ENCODE measurements at regions not wholly inside any gene's neighbourhood (a gene's known extent, or its start where the extent isn't known, plus 50 kb on each side); places are given as distances from the start of the nearest gene placed in this dataset.

DNA sequence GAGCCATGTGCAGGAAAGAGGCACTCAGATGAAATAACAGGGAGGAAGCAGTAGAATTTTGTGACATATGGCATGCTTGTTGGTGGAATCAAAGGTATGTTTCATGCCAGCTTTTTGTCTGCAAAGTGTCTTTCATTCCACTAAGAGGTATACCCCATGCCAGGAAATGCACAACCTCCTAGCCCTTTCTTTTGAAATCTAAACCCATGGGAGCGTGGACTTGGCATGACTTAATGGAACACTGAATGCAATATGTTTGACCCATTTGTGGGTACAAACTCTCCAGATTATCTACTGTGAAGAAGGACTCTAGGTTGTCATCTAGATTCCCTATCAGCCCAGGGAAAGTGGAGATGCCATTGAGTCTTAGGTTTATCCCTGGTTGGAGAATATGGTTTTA is 338.3 kb upstream of the TEX13C start:
- Histone ChIP-seq H2AFZ (ENCODE audit: low read length) (no peak overlapping the region), H2BK120ac (ENCODE audit: low read depth, low read length) (no peak overlapping the region), H3K9me3 (replicated peaks in 1 of 2; ENCODE audit: control insufficient read depth in 2 of 2, insufficient read depth in 1 of 2, low read depth in 1 of 2, low read length in 2 of 2) (no peaks in the 10 kb centered on the region), H4K91ac (ENCODE audit: low read depth, low read length, poor library complexity) (no peak overlapping the region), H2AK5ac (ENCODE audit: low read depth, low read length) (no peak overlapping the region), H3K4me1 (ENCODE audit: control insufficient read depth in 2 of 2, insufficient read depth in 1 of 2, low read depth in 1 of 2, low read length in 2 of 2) (no peaks in the 10 kb centered on the region), H3K27ac (replicated peaks; ENCODE audit: low read length) (no peak overlapping the region), H2BK5ac (ENCODE audit: low read length) (no peak overlapping the region), H3K23ac (ENCODE audit: low read depth, low read length, poor library complexity) (no peak overlapping the region), H3K18ac (ENCODE audit: low read length) (no peak overlapping the region), H3K79me1 (ENCODE audit: low read depth, low read length) (no peaks in the 10 kb centered on the region), H3K14ac (ENCODE audit: low read length) (no peak overlapping the region), H3K36me3 (replicated peaks in 1 of 2; ENCODE audit: control insufficient read depth in 2 of 2, insufficient read depth in 2 of 2, low read length in 2 of 2) (no peaks in the 10 kb centered on the region), H3K27me3 (ENCODE audit: control insufficient read depth in 3 of 3, insufficient read depth in 3 of 3, low read depth in 1 of 3, low read length in 3 of 3) (no peaks in the 10 kb centered on the region), H3K4me3 (ENCODE audit: low read length in 2 of 2) (no peak overlapping the region), H3K9ac (ENCODE audit: low read depth, low read length, poor library complexity) (no peak overlapping the region), H4K8ac (ENCODE audit: low read depth, low read length) (no peak overlapping the region), H3K4me2 (ENCODE audit: insufficient read depth, low read length, poor library complexity, severe bottlenecking) (no peak overlapping the region), H3K4ac (ENCODE audit: low read length) (no peak overlapping the region), H2BK15ac (ENCODE audit: low read length) (no peak overlapping the region), H2BK12ac (ENCODE audit: low read length) (no peak overlapping the region)
- no CpG with 5 or more reads among the region's 1 CpG for WGBS, 2 donors (ENCODE audit: extremely low coverage in 2 of 2, insufficient read length in 2 of 2, insufficient replicate concordance in 1 of 2)
- no peak for DNase-seq (ENCODE audit: low spot score)

DNA sequence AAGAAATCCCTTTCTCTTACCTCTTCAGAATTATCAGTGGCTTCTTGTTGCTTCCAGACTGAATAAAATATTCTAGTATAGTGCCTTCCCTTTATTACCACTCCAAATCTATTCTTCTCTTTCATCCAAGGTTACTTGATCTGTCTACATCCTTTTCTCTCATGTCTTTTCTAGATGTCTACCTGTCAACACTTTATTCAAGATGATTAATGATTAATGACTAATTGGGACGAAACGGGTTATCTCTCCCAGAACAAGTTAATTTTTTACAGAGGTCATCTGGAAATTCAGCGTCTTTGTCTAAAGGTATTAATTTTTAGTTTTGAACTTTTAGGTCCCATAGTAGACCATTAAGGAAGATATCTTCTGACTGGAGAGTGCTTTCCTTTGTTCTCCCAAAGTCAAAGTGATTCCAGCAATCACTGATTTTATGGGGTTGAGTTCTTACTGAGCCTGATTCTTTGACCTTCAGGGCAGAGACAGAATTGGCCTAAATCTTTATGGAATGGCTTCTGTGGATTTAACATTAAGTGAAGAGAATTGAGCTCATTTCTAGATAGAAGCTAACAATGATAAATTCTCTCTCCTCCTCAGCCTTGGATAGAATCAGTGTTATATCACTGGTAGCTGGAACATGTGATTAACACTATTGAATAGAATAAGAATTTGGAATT is 335.4 kb upstream of the TEX13C start:
- Histone ChIP-seq H3K27me3 (ENCODE audit: control insufficient read depth in 3 of 3, insufficient read depth in 3 of 3, low read depth in 1 of 3, low read length in 3 of 3) (no peaks in the 10 kb centered on the region), H4K8ac (ENCODE audit: low read depth, low read length) (no peak overlapping the region), H3K79me1 (ENCODE audit: low read depth, low read length) (no peaks in the 10 kb centered on the region), H3K4me3 (ENCODE audit: low read length in 2 of 2) (no peak overlapping the region), H2BK12ac (ENCODE audit: low read length) (no peak overlapping the region), H3K36me3 (replicated peaks in 1 of 2; ENCODE audit: control insufficient read depth in 2 of 2, insufficient read depth in 2 of 2, low read length in 2 of 2) (no peaks in the 10 kb centered on the region), H4K91ac (ENCODE audit: low read depth, low read length, poor library complexity) (no peak overlapping the region), H2BK120ac (ENCODE audit: low read depth, low read length) (no peak overlapping the region), H3K14ac (ENCODE audit: low read length) (no peak overlapping the region), H3K9me3 (replicated peaks in 1 of 2; ENCODE audit: control insufficient read depth in 2 of 2, insufficient read depth in 1 of 2, low read depth in 1 of 2, low read length in 2 of 2) (no peaks in the 10 kb centered on the region), H3K4ac (ENCODE audit: low read length) (no peak overlapping the region), H3K23ac (ENCODE audit: low read depth, low read length, poor library complexity) (no peak overlapping the region), H2BK15ac (ENCODE audit: low read length) (no peak overlapping the region), H2BK5ac (ENCODE audit: low read length) (no peak overlapping the region), H3K4me2 (ENCODE audit: insufficient read depth, low read length, poor library complexity, severe bottlenecking) (no peak overlapping the region), H2AFZ (ENCODE audit: low read length) (no peak overlapping the region), H3K18ac (ENCODE audit: low read length) (no peak overlapping the region), H3K9ac (ENCODE audit: low read depth, low read length, poor library complexity) (no peak overlapping the region), H3K4me1 (ENCODE audit: control insufficient read depth in 2 of 2, insufficient read depth in 1 of 2, low read depth in 1 of 2, low read length in 2 of 2) (no peaks in the 10 kb centered on the region), H2AK5ac (ENCODE audit: low read depth, low read length) (no peak overlapping the region), H3K27ac (replicated peaks; ENCODE audit: low read length) (no peak overlapping the region)
- DNase-seq (ENCODE audit: low spot score), result no peak
- WGBS, 2 donors (ENCODE audit: extremely low coverage in 2 of 2, insufficient read length in 2 of 2, insufficient replicate concordance in 1 of 2), result no CpG with 5 or more reads among the region's 3 CpGs

DNA sequence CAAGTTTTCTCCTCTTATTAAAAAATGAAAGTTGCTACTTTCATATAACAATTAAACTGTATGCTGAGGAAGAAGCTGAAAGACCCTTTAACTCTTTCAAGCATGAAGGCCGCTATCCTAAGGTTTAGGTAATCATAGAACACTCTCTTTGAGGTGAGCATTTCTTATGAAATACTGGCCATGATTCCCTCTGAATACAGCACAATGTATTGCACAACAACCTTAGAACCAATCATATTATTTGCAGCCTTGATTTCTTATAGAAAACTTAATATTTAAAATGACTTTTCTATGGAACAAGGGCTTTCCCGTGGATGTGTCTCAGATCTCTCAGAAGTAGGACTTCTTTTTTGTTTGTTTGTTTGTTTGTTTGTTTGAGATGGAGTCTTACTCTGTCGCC is 333.4 kb upstream of the TEX13C start:
- WGBS, 2 donors (ENCODE audit: extremely low coverage in 2 of 2, insufficient read length in 2 of 2, insufficient replicate concordance in 1 of 2), result no CpG with 5 or more reads among the region's 3 CpGs
- Histone ChIP-seq H3K14ac (ENCODE audit: low read length) (no peak overlapping the region), H3K23ac (ENCODE audit: low read depth, low read length, poor library complexity) (no peak overlapping the region), H3K9ac (ENCODE audit: low read depth, low read length, poor library complexity) (no peak overlapping the region), H2BK15ac (ENCODE audit: low read length) (no peak overlapping the region), H2BK5ac (ENCODE audit: low read length) (no peak overlapping the region), H3K79me1 (ENCODE audit: low read depth, low read length) (no peaks in the 10 kb centered on the region), H4K8ac (ENCODE audit: low read depth, low read length) (no peak overlapping the region), H3K9me3 (replicated peaks in 1 of 2; ENCODE audit: control insufficient read depth in 2 of 2, insufficient read depth in 1 of 2, low read depth in 1 of 2, low read length in 2 of 2) (no peaks in the 10 kb centered on the region), H2AFZ (ENCODE audit: low read length) (no peak overlapping the region), H3K4me2 (ENCODE audit: insufficient read depth, low read length, poor library complexity, severe bottlenecking) (no peak overlapping the region), H2AK5ac (ENCODE audit: low read depth, low read length) (no peak overlapping the region), H3K27ac (replicated peaks; ENCODE audit: low read length) (no peak overlapping the region), H3K4me1 (ENCODE audit: control insufficient read depth in 2 of 2, insufficient read depth in 1 of 2, low read depth in 1 of 2, low read length in 2 of 2) (no peaks in the 10 kb centered on the region), H3K18ac (ENCODE audit: low read length) (no peak overlapping the region), H3K36me3 (replicated peaks in 1 of 2; ENCODE audit: control insufficient read depth in 2 of 2, insufficient read depth in 2 of 2, low read length in 2 of 2) (no peaks in the 10 kb centered on the region), H2BK12ac (ENCODE audit: low read length) (no peak overlapping the region), H3K4ac (ENCODE audit: low read length) (no peak overlapping the region), H2BK120ac (ENCODE audit: low read depth, low read length) (no peak overlapping the region), H3K4me3 (ENCODE audit: low read length in 2 of 2) (no peak overlapping the region), H3K27me3 (ENCODE audit: control insufficient read depth in 3 of 3, insufficient read depth in 3 of 3, low read depth in 1 of 3, low read length in 3 of 3) (no peaks in the 10 kb centered on the region), H4K91ac (ENCODE audit: low read depth, low read length, poor library complexity) (no peak overlapping the region)
- DNase-seq (ENCODE audit: low spot score), result no peak

DNA sequence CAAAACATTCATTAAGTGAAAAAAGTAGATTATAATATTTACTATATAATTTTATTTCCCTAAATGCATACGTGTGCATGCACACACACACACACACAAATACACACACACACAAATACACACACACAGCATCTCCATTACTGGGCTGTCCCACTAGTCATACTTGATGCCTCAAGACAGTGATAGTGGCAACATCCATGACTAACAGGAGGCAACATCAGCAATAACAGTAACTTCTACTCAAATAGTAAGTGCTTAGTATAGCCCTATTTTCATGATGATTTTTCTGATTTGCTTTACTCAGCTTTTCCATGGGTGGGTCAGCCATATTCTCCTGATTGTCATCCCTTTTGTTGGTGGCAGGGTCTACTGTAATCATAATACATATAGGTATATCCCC is 325.9 kb upstream of the TEX13C start:
- Histone ChIP-seq H3K23ac (ENCODE audit: low read depth, low read length, poor library complexity) (no peak overlapping the region), H3K18ac (ENCODE audit: low read length) (no peak overlapping the region), H3K9ac (ENCODE audit: low read depth, low read length, poor library complexity) (no peak overlapping the region), H3K27ac (replicated peaks; ENCODE audit: low read length) (no peak overlapping the region), H3K14ac (ENCODE audit: low read length) (no peak overlapping the region), H4K8ac (ENCODE audit: low read depth, low read length) (no peak overlapping the region), H3K4ac (ENCODE audit: low read length) (no peak overlapping the region), H3K9me3 (replicated peaks in 1 of 2; ENCODE audit: control insufficient read depth in 2 of 2, insufficient read depth in 1 of 2, low read depth in 1 of 2, low read length in 2 of 2) (no peaks in the 10 kb centered on the region), H2BK120ac (ENCODE audit: low read depth, low read length) (no peak overlapping the region), H4K91ac (ENCODE audit: low read depth, low read length, poor library complexity) (no peak overlapping the region), H3K4me1 (ENCODE audit: control insufficient read depth in 2 of 2, insufficient read depth in 1 of 2, low read depth in 1 of 2, low read length in 2 of 2) (no peaks in the 10 kb centered on the region), H3K27me3 (ENCODE audit: control insufficient read depth in 3 of 3, insufficient read depth in 3 of 3, low read depth in 1 of 3, low read length in 3 of 3) (no peaks in the 10 kb centered on the region), H2BK15ac (ENCODE audit: low read length) (no peak overlapping the region), H2BK12ac (ENCODE audit: low read length) (no peak overlapping the region), H3K79me1 (ENCODE audit: low read depth, low read length) (no peaks in the 10 kb centered on the region), H2AFZ (ENCODE audit: low read length) (no peak overlapping the region), H3K4me3 (ENCODE audit: low read length in 2 of 2) (no peak overlapping the region), H3K36me3 (replicated peaks in 1 of 2; ENCODE audit: control insufficient read depth in 2 of 2, insufficient read depth in 2 of 2, low read length in 2 of 2) (no peaks in the 10 kb centered on the region), H3K4me2 (ENCODE audit: insufficient read depth, low read length, poor library complexity, severe bottlenecking) (no peak overlapping the region), H2AK5ac (ENCODE audit: low read depth, low read length) (no peak overlapping the region), H2BK5ac (ENCODE audit: low read length) (no peak overlapping the region)
- no peak for DNase-seq (ENCODE audit: low spot score)
- WGBS, 2 donors (ENCODE audit: extremely low coverage in 2 of 2, insufficient read length in 2 of 2, insufficient replicate concordance in 1 of 2), result no CpG with 5 or more reads among the region's 1 CpG

All from neuronal stem cell (in vitro differentiated cells).